ENCODE measurements at regions not wholly inside any gene's neighbourhood (a gene's known extent, or its start where the extent isn't known, plus 50 kb on each side); places are given as distances from the start of the nearest gene placed in this dataset.
A peak's percentile ranks its signal among the peaks of the same experiment; 100 is the strongest.
"Not testable (repeated sequence)": the region's sequence is repeated elsewhere in the genome, so short reads cannot be mapped to it uniquely, and the experiment has no call there.

- DNase-seq (ENCODE audit: low read depth in 2 of 2) = no peak
These were observed 50.4 kb upstream of the PRSS23 start for GRCh38 chr11:86749821-86750401.

GRCh38 chr11:86749376-86749775, 51.0 kb upstream of the PRSS23 start:
- DNase-seq (ENCODE audit: low read depth in 2 of 2) = no peak

- DNase-seq (ENCODE audit: low read depth in 2 of 2) = no peak
These were observed 52.0 kb upstream of the PRSS23 start for GRCh38 chr11:86748296-86748695.

- DNase-seq (ENCODE audit: low read depth in 2 of 2) = no peak
These were observed 52.5 kb upstream of the PRSS23 start for GRCh38 chr11:86747801-86748200.

GRCh38 chr11:86746514-86746913, 53.8 kb upstream of the PRSS23 start:
- DNase-seq (ENCODE audit: low read depth in 2 of 2) = no peak

- DNase-seq (ENCODE audit: low read depth in 2 of 2) = no peak
These were observed 54.8 kb upstream of the PRSS23 start for GRCh38 chr11:86745571-86745970.

- peak; percentile 20 to 28 for DNase-seq (ENCODE audit: low read depth in 2 of 2)
These were observed 56.9 kb upstream of the PRSS23 start for GRCh38 chr11:86743223-86744118.

GRCh38 chr11:86741839-86742805, 58.2 kb upstream of the PRSS23 start:
- no peak for DNase-seq (ENCODE audit: low read depth in 2 of 2)

- DNase-seq (ENCODE audit: low read depth in 2 of 2) = no peak
These were observed 58.9 kb upstream of the PRSS23 start for GRCh38 chr11:86741484-86741835.

- DNase-seq (ENCODE audit: low read depth in 2 of 2) = no peak
These were observed 59.5 kb upstream of the PRSS23 start for GRCh38 chr11:86740628-86741483.

- DNase-seq (ENCODE audit: low read depth in 2 of 2) = no peak
These were observed 61.8 kb upstream of the PRSS23 start for GRCh38 chr11:86738568-86738967.

GRCh38 chr11:86737737-86738136, 62.6 kb upstream of the PRSS23 start:
- no peak for DNase-seq (ENCODE audit: low read depth in 2 of 2)

- DNase-seq (ENCODE audit: low read depth in 2 of 2) = no peak
These were observed 63.1 kb upstream of the PRSS23 start for GRCh38 chr11:86737230-86737629.

GRCh38 chr11:86736291-86737143, 63.8 kb upstream of the PRSS23 start:
- no peak for DNase-seq (ENCODE audit: low read depth in 2 of 2)

GRCh38 chr11:86735451-86736290, 63.3 kb upstream of the ME3 start:
- no peak for DNase-seq (ENCODE audit: low read depth in 2 of 2)

GRCh38 chr11:86732739-86733138, 60.3 kb upstream of the ME3 start:
- DNase-seq (ENCODE audit: low read depth in 2 of 2) = not testable (repeated sequence)

GRCh38 chr11:86732286-86732685, 59.9 kb upstream of the ME3 start:
- not testable (repeated sequence) for DNase-seq (ENCODE audit: low read depth in 2 of 2)

GRCh38 chr11:86729576-86729975, 57.2 kb upstream of the ME3 start:
- not testable (repeated sequence) for DNase-seq (ENCODE audit: low read depth in 2 of 2)

- no peak for DNase-seq (ENCODE audit: low read depth in 2 of 2)
These were observed 56.1 kb upstream of the ME3 start for GRCh38 chr11:86728562-86728961.
